Trophoblast cell (in vitro differentiated cells and primary cell): ENCODE measurements at regions not wholly inside any gene's neighbourhood (a gene's known extent, or its start where the extent isn't known, plus 50 kb on each side); places are given as distances from the start of the nearest gene placed in this dataset.
A peak's percentile ranks its signal among the peaks of the same experiment; 100 is the strongest.

Source experiments
- DNase-seq, 2 donors: peaks; one replicate each; pipeline ENCODE4 v3.0.0-alpha.2; 2016
- H2AFZ ChIP-seq: 2 replicates; pipeline ENCODE4 v1.6.1; 2013; ENCODE audit warnings: low read length, moderate library complexity, mild to moderate bottlenecking; ENCODE audit not compliant: insufficient read depth, poor library complexity
- H2AK5ac ChIP-seq: 2 replicates; pipeline ENCODE4 v1.6.1; 2013; ENCODE audit warnings: mild to moderate bottlenecking, low read length
- H2BK120ac ChIP-seq: 2 replicates; pipeline ENCODE4 v1.6.1; 2013; ENCODE audit warnings: low read length, mild to moderate bottlenecking, moderate library complexity; ENCODE audit not compliant: insufficient read depth, poor library complexity
- H2BK12ac ChIP-seq: 2 replicates; pipeline ENCODE4 v1.6.1; 2013; ENCODE audit warnings: mild to moderate bottlenecking, low read length, moderate library complexity
- H2BK5ac ChIP-seq: 2 replicates; pipeline ENCODE4 v1.6.1; 2013; ENCODE audit warnings: low read length, low read depth, moderate library complexity, mild to moderate bottlenecking; ENCODE audit not compliant: poor library complexity
- H3K14ac ChIP-seq: 2 replicates; pipeline ENCODE4 v1.6.1; 2013; ENCODE audit warnings: mild to moderate bottlenecking, low read length
- H3K18ac ChIP-seq: 2 replicates; pipeline ENCODE4 v1.6.1; 2013; ENCODE audit warnings: mild to moderate bottlenecking, low read length
- H3K23ac ChIP-seq: 2 replicates; pipeline ENCODE4 v1.6.1; 2013; ENCODE audit warnings: low read length
- H3K27ac ChIP-seq: 2 replicates; pipeline ENCODE4 v1.5.1; 2013; ENCODE audit warnings: low read depth, mild to moderate bottlenecking, inconsistent platforms, low read length, moderate library complexity
- H3K27me3 ChIP-seq: 2 replicates; pipeline ENCODE4 v1.6.1; 2013; ENCODE audit warnings: inconsistent platforms, mild to moderate bottlenecking, low read length, moderate library complexity; ENCODE audit not compliant: insufficient read depth
- H3K36me3 ChIP-seq, 2 experiments: 1 replicate in 1 of 2; 2 replicates in 1 of 2; pipeline ENCODE4 v1.6.1; 2013; ENCODE audit warnings: low read length in 2 of 2, mild to moderate bottlenecking in 2 of 2, moderate library complexity in 1 of 2; ENCODE audit not compliant: insufficient read depth in 2 of 2, control insufficient read depth in 1 of 2
- H3K4ac ChIP-seq: 2 replicates; pipeline ENCODE4 v1.6.1; 2013; ENCODE audit warnings: low read depth, mild to moderate bottlenecking, low read length, moderate library complexity
- H3K4me1 ChIP-seq, 2 experiments: 1 replicate in 1 of 2; 2 replicates in 1 of 2; pipeline ENCODE4 v1.6.1; 2013; ENCODE audit warnings: low read length in 2 of 2, mild to moderate bottlenecking in 2 of 2, moderate library complexity in 1 of 2; ENCODE audit not compliant: insufficient read depth in 2 of 2, control insufficient read depth in 1 of 2
- H3K4me2 ChIP-seq: 2 replicates; pipeline ENCODE4 v1.6.1; 2013; ENCODE audit warnings: inconsistent platforms, mild to moderate bottlenecking, low read length, moderate library complexity
- H3K4me3 ChIP-seq: 2 replicates; pipeline ENCODE4 v1.5.1; 2013; ENCODE audit warnings: mild to moderate bottlenecking, low read depth, low read length, inconsistent platforms
- H3K79me1 ChIP-seq: one replicate; pipeline ENCODE4 v1.6.1; 2013; ENCODE audit warnings: low read length
- H3K79me2 ChIP-seq: 2 replicates; pipeline ENCODE4 v1.6.1; 2013; ENCODE audit warnings: low read length, mild to moderate bottlenecking; ENCODE audit not compliant: control insufficient read depth, insufficient read depth, poor library complexity
- H3K9ac ChIP-seq: 2 replicates; pipeline ENCODE4 v1.6.1; 2013; ENCODE audit warnings: mild to moderate bottlenecking, low read length
- H3K9me3 ChIP-seq: 2 replicates; pipeline ENCODE4 v1.6.1; 2013; ENCODE audit warnings: low read depth, mild to moderate bottlenecking, control low read depth, inconsistent platforms, low read length; ENCODE audit not compliant: insufficient read depth
- H4K12ac ChIP-seq: 2 replicates; pipeline ENCODE4 v1.6.1; 2013; ENCODE audit warnings: low read depth, mild to moderate bottlenecking, low read length, moderate library complexity
- H4K8ac ChIP-seq: 2 replicates; pipeline ENCODE4 v1.6.1; 2013; ENCODE audit warnings: low read depth, mild to moderate bottlenecking, low read length, moderate library complexity
- H4K91ac ChIP-seq: one replicate; pipeline ENCODE4 v1.6.1; 2013; ENCODE audit warnings: low read depth, mild to moderate bottlenecking, low read length, moderate library complexity
- WGBS: extraction: QIAGEN DNeasy Blood & Tissue Kit; methylation state at CpG from one replicate; pipeline ENCODE4 v1.1.7; 2013; ENCODE audit warnings: missing lambda C conversion rate; ENCODE audit not compliant: insufficient read length, insufficient coverage; ENCODE audit errors: extremely low coverage; 5-methylcytosine and 5-hydroxymethylcytosine counted together

DNA sequence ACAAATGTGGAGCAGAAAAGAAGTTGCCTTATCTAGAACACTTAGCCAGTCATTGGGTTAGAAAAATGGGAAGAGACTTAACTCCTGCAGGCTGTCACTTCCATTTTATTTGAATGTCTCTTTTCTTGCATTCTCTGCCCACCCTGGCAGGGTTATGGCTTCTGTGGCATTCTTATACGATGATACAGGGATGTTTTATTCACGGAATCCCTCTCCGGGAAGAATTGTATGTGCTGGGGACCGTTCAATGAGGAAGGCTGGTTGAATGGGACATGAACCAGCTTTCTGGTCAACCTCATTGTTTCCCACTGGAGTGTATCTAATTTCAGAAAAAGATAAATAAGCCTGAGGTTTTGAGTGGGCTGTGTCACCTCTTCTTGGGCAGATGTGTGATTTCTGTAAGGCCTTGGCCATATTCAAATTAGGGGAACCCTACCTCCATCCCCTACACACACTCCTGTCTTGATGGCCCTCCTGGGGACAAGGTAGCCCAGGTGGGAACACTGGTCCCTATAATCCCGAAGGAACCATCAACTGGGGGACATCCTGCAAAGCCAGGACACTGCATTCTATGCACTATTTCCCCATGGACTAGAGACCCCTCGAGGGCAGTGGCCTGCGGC is 174.8 kb upstream of the GSC start:
- Histone ChIP-seq H3K9ac (no peak overlapping the region), H3K36me3 (no peaks in the 10 kb centered on the region), H4K91ac (no peak overlapping the region), H4K8ac (no peak overlapping the region), H2BK120ac (no peak overlapping the region), H2AFZ (no peak overlapping the region), H3K27me3 (no peaks in the 10 kb centered on the region), H3K9me3 (peaks cover 8% of the 10 kb centered on the region), H3K79me2 (no peaks in the 10 kb centered on the region), H2BK12ac (no peak overlapping the region), H3K79me1 (no peaks in the 10 kb centered on the region), H3K4me1 (no peaks in the 10 kb centered on the region), H3K14ac (no peak overlapping the region), H2AK5ac (no peak overlapping the region), H2BK5ac (no peak overlapping the region), H3K4me3 (no peak overlapping the region), H3K4me2 (no peak overlapping the region), H4K12ac (no peak overlapping the region), H3K23ac (no peak overlapping the region), H3K27ac (no peak overlapping the region), H3K4ac (no peak overlapping the region), H3K18ac (no peak overlapping the region)
- WGBS, result no CpG with 5 or more reads among the region's 7 CpGs
- DNase-seq, result no peak

DNA sequence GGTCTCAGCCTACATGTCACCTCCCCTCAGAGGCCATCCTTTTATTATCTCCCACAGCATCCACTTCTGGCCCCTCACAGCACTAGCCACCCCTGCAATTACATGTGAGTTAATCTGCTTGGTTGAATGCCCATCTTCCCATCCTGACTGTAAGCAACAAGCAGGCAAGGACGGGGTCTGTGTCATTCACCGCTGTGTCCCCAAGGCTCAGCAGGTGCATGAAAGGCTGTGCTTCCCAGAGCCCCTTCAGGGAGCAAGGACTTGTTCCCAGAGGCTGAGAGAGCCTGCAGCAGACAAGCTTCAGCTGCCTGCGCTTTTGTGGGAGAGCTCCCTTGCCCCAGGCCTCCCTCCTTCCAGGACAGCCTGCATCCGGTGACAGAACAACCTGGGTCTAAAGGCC is 172.7 kb upstream of the GSC start:
- Histone ChIP-seq H2AFZ (no peak overlapping the region), H3K36me3 (no peaks in the 10 kb centered on the region), H3K14ac (no peak overlapping the region), H3K4me2 (no peak overlapping the region), H2AK5ac (no peak overlapping the region), H3K79me1 (no peaks in the 10 kb centered on the region), H3K4me3 (peak overlapping the region; percentile 14), H3K4me1 (no peaks in the 10 kb centered on the region), H4K8ac (no peak overlapping the region), H3K27me3 (no peaks in the 10 kb centered on the region), H3K9me3 (peaks cover 13% of the 10 kb centered on the region), H3K23ac (no peak overlapping the region), H3K9ac (no peak overlapping the region), H2BK5ac (no peak overlapping the region), H3K27ac (no peak overlapping the region), H4K91ac (no peak overlapping the region), H3K4ac (no peak overlapping the region), H3K18ac (no peak overlapping the region), H3K79me2 (no peaks in the 10 kb centered on the region), H4K12ac (no peak overlapping the region), H2BK12ac (no peak overlapping the region), H2BK120ac (no peak overlapping the region)
- no peak for DNase-seq
- no CpG with 5 or more reads among the region's 4 CpGs for WGBS

DNA sequence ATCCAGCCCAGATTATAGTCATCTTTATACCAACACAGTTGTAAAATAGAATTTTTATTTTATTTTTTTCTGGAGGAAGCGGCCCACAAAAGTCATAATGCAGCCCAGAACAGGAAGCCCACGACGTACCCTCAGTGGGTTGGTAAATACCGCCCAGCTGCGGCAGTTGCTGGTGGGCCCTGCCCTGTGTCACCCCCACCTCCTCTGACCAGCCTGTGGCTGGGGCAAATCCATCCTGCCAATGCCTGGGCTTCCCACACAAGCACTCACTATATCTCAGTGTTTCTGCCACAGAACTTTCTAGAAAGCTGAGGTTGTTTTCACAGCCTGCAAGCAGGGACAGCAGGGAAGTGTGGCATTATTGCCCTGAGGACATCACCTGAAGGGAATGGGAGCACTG is 171.4 kb upstream of the GSC start:
- WGBS, result no CpG with 5 or more reads among the region's 5 CpGs
- no peak overlapping the region for H3K4me2 ChIP-seq
- H3K27ac ChIP-seq, result no peak overlapping the region
- no peak overlapping the region for H2AK5ac ChIP-seq
- H3K9ac ChIP-seq, result no peak overlapping the region
- no peak overlapping the region for H4K91ac ChIP-seq
- H2BK12ac ChIP-seq, result no peak overlapping the region
- H3K79me2 ChIP-seq, result no peaks in the 10 kb centered on the region
- H4K8ac ChIP-seq, result no peak overlapping the region
- no peak overlapping the region for H3K4ac ChIP-seq
- H3K23ac ChIP-seq, result no peak overlapping the region
- H2BK5ac ChIP-seq, result no peak overlapping the region
- H3K27me3 ChIP-seq, result no peaks in the 10 kb centered on the region
- H3K4me1 ChIP-seq, result no peaks in the 10 kb centered on the region
- H3K36me3 ChIP-seq, result no peaks in the 10 kb centered on the region
- H3K4me3 ChIP-seq, result no peak overlapping the region
- no peak overlapping the region for H2AFZ ChIP-seq
- no peak overlapping the region for H3K14ac ChIP-seq
- no peak overlapping the region for H3K18ac ChIP-seq
- H3K9me3 ChIP-seq, result peaks cover 7% of the 10 kb centered on the region
- no peak overlapping the region for H2BK120ac ChIP-seq
- H4K12ac ChIP-seq, result no peak overlapping the region
- no peak for DNase-seq
- H3K79me1 ChIP-seq, result no peaks in the 10 kb centered on the region

DNA sequence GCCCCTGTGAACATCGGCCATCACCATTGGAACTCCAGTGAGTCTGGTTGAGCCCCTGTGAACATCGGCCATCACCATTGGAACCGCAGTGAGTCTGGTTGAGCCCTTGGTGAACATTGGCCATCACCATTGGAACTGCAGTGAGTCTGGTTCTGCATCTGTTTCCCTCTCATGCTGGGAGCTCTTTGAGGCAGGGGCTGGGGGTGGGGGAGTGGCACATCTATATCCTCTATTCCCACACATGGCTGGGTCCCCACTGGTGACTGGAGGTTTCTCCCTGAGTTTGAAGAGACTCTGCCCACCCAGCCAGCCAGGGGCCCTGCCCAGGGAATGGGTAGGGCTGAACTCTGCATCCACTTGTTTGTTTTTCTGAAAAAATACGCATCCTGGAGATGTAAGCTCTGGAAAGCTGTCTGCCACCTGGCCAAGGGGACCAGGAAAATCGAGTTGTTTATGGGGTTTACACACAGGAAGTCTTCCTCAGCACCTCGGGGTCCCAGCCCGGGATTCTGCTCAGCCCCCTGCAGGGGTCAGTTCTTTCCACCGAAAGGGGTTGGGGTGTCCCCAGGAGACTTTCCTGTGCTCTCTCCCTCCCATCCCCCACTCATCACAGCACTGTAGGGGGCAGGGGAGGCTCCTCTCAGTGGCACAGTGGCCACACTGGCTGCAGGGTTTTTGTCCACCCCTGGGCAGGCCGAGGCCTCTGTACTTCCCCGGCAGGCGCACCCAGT is 170.5 kb upstream of the GSC start:
- H3K9ac ChIP-seq, result no peak overlapping the region
- H3K79me1 ChIP-seq, result no peaks in the 10 kb centered on the region
- no peak overlapping the region for H3K14ac ChIP-seq
- no peak overlapping the region for H2AFZ ChIP-seq
- H3K4me3 ChIP-seq, result no peak overlapping the region
- peaks cover 7% of the 10 kb centered on the region for H3K9me3 ChIP-seq
- H3K4me2 ChIP-seq, result no peak overlapping the region
- no peak for DNase-seq
- H4K8ac ChIP-seq, result no peak overlapping the region
- H3K27me3 ChIP-seq, result no peaks in the 10 kb centered on the region
- H3K27ac ChIP-seq, result no peak overlapping the region
- no peak overlapping the region for H2BK120ac ChIP-seq
- no CpG with 5 or more reads among the region's 11 CpGs for WGBS
- H2AK5ac ChIP-seq, result no peak overlapping the region
- no peaks in the 10 kb centered on the region for H3K36me3 ChIP-seq
- no peaks in the 10 kb centered on the region for H3K4me1 ChIP-seq
- H2BK12ac ChIP-seq, result no peak overlapping the region
- no peaks in the 10 kb centered on the region for H3K79me2 ChIP-seq
- no peak overlapping the region for H4K12ac ChIP-seq
- no peak overlapping the region for H3K4ac ChIP-seq
- H3K18ac ChIP-seq, result no peak overlapping the region
- H4K91ac ChIP-seq, result no peak overlapping the region
- no peak overlapping the region for H2BK5ac ChIP-seq
- no peak overlapping the region for H3K23ac ChIP-seq
